Dendritic cell treated with granulocyte-macrophage colony-stimulating factor and Interleukin-4, amounts not matched to agents 40 ng/mL and 50 ng/mL, for 4 days (primary cell): ENCODE measurements at regions not wholly inside any gene's neighbourhood (a gene's known extent, or its start where the extent isn't known, plus 50 kb on each side); places are given as distances from the start of the nearest gene placed in this dataset.

Experiments used
- H3K27ac Mint-ChIP-seq: one replicate; pipeline ENCODE4 v1.8.0; 2022; ENCODE audit warnings: mild to moderate bottlenecking, mixed read lengths
- H3K27me3 Mint-ChIP-seq: one replicate; pipeline ENCODE4 v1.8.0; 2022; ENCODE audit warnings: mild to moderate bottlenecking, mixed read lengths
- H3K36me3 Mint-ChIP-seq: one replicate; pipeline ENCODE4 v1.8.0; 2022; ENCODE audit warnings: low read depth, mixed read lengths
- H3K4me1 Mint-ChIP-seq: one replicate; pipeline ENCODE4 v1.8.0; 2022; ENCODE audit warnings: low read depth, mixed read lengths
- H3K4me3 Mint-ChIP-seq: one replicate; pipeline ENCODE4 v1.8.0; 2022; ENCODE audit warnings: mild to moderate bottlenecking, moderate library complexity, mixed read lengths
- H3K9me3 Mint-ChIP-seq: one replicate; pipeline ENCODE4 v1.8.0; 2022; ENCODE audit warnings: mixed read lengths
- intact Hi-C: fragments of 100-400 bp; cut with micrococcal nuclease; formaldehyde crosslinking; loops from one replicate; pipeline ENCODE4 v1.15.0; 2022

DNA sequence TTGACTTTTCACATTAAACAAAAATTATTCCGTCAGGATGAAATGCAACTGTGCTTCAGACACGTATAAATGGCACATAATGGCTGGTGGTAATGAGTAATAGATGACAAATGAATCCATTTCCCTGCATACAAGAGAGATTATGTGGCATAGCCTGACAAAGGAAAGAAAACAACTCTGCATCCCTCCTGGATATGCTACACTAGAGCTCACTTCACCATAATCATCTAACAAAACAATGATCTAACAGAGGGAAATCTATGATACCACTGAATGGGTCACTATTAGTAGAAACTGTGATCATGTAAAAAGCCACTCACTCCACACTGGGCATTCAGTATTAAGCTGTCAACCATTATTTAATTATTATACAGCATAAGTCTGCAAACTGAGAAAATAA is 1498.4 kb downstream of the EFNB2 start:
- no peaks in the 10 kb centered on the region for H3K36me3 Mint-ChIP-seq
- H3K27me3 Mint-ChIP-seq, result no peaks in the 10 kb centered on the region
- H3K9me3 Mint-ChIP-seq, result peaks cover 16% of the 10 kb centered on the region
- H3K27ac Mint-ChIP-seq, result no peak overlapping the region
- no peaks in the 10 kb centered on the region for H3K4me1 Mint-ChIP-seq
- intact Hi-C loops, result no loop called here
- H3K4me3 Mint-ChIP-seq, result no peak overlapping the region

DNA sequence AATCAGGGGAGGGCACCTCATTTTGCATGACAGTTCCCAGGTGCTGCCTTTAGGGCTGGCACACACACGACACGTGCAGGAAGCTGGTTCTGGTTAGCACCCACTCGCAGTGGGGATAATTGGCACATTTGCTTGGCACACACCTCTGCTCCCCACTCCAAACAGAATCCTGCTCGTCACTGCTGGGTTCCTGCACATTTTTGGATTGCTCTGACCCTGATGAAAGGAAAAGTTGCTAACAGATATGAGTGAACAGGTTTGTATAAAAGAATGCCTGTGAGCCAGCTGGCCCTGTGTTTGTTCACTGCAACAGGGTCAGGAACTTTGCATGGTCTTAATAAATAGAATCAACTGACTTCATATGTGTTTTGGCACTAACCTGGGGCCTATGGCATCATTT is 1500.4 kb downstream of the EFNB2 start:
- no peaks in the 10 kb centered on the region for H3K4me1 Mint-ChIP-seq
- no peak overlapping the region for H3K27ac Mint-ChIP-seq
- H3K4me3 Mint-ChIP-seq, result no peak overlapping the region
- H3K27me3 Mint-ChIP-seq, result no peaks in the 10 kb centered on the region
- no peaks in the 10 kb centered on the region for H3K36me3 Mint-ChIP-seq
- intact Hi-C loops, result no loop called here
- no peaks in the 10 kb centered on the region for H3K9me3 Mint-ChIP-seq

DNA sequence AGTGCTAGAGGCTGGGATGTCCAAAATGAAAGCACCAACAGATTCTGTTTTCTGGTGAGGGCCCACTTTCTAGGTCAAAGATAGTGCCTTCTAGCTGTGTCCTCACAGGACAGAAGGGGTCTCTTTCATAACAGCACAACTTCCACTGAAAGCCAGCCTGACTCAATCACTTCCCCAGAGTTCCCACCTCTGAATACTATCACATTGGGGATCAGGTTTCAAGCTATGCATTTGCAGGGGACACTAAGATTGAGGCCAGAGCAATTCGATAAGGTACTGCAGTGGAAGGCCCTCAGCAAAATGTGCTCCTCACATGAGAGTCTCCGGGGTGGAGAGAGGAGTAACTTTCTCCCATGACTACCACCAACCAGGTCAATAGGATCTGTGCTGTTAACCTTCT is 1501.5 kb downstream of the EFNB2 start:
- Mint-ChIP-seq H3K9me3 (no peaks in the 10 kb centered on the region), H3K27me3 (no peaks in the 10 kb centered on the region), H3K36me3 (no peaks in the 10 kb centered on the region), H3K4me1 (no peaks in the 10 kb centered on the region), H3K27ac (no peak overlapping the region), H3K4me3 (no peak overlapping the region)
- intact Hi-C loops, result no loop called here

DNA sequence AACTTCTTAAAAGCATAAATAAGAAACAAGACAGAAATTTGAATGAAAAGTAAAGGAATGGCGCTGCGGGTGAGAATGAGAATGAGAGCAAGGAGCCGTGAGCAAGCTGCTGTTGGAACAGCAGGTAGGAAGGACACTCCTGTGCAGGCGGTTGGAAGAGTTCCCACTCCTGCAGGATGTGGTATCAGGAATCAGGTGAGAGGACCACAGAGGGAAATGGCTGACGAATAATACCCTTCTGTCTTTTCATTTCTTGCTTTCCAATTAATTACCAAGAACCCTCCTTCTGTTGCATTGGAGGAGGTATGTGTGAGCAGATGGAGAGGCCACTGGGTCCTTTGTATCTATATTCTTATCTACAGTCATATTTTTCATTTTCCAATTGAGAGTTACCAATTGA is 1504.2 kb downstream of the EFNB2 start:
- Mint-ChIP-seq H3K27me3 (no peaks in the 10 kb centered on the region), H3K9me3 (no peaks in the 10 kb centered on the region), H3K4me1 (no peaks in the 10 kb centered on the region), H3K27ac (no peak overlapping the region), H3K4me3 (no peak overlapping the region), H3K36me3 (no peaks in the 10 kb centered on the region)
- intact Hi-C loops, result no loop called here

DNA sequence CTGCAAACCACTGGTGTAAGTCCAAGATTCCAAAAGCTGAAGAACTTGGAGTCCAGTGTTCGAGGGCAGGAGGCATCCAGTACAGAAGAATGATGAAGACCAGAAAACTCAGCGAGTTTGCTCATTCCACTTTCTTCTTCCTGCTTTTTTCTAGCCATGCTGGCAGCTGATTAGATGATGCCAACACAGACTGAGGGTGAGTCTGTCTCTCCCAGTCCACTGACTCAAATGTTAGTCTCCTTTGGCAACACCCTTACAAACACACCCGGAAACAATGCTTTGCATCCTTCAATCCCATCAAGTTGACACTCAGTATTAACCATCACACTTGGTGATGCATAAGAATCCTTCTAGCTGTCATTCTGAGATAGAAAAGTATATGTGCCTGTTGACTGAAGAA is 1504.6 kb downstream of the EFNB2 start:
- H3K4me1 Mint-ChIP-seq, result no peaks in the 10 kb centered on the region
- no peak overlapping the region for H3K4me3 Mint-ChIP-seq
- no peaks in the 10 kb centered on the region for H3K27me3 Mint-ChIP-seq
- no peaks in the 10 kb centered on the region for H3K9me3 Mint-ChIP-seq
- intact Hi-C loops, result no loop called here
- H3K27ac Mint-ChIP-seq, result no peak overlapping the region
- no peaks in the 10 kb centered on the region for H3K36me3 Mint-ChIP-seq

DNA sequence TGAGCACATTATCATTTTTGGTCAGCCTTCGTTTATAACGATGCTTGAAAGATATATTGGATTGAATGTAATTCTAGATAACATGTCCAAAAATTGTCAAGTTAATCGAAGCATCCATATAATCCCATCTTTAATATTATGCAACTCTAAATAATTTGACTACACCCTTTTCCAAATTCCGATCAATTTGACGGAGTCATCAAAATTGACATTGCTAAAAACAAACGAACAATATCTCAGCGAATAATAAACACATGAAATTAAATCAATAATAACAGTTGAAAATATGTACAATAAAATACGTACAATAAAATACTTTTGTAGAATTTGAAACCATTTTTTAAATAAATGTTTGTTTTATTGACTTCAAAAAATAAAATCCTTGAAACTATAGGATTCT is 1516.4 kb downstream of the EFNB2 start:
- H3K27me3 Mint-ChIP-seq, result no peaks in the 10 kb centered on the region
- H3K4me1 Mint-ChIP-seq, result no peaks in the 10 kb centered on the region
- peaks cover 14% of the 10 kb centered on the region for H3K9me3 Mint-ChIP-seq
- no peak overlapping the region for H3K4me3 Mint-ChIP-seq
- intact Hi-C loops, result no loop called here
- no peak overlapping the region for H3K27ac Mint-ChIP-seq
- no peaks in the 10 kb centered on the region for H3K36me3 Mint-ChIP-seq

DNA sequence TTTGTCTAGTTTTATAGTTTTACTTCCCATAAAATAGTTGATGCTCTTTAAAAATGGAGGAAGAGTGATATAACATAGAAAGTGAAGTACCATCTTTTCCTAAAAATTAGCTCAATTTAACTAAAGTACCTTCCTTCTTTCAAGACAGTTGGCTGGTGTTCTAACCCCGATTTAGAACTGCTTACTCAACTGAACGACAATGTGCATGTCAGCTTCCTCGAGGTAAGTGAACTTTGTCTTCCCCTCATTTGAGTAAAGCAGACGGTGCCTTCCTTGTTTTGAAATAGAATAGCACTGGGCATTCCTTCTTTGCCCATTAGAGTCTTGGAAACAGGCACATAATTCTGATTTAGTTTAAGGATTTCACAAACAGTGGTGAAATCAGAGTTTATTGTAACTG is 1519.2 kb downstream of the EFNB2 start:
- no peaks in the 10 kb centered on the region for H3K4me1 Mint-ChIP-seq
- intact Hi-C loops, result no loop called here
- H3K9me3 Mint-ChIP-seq, result no peaks in the 10 kb centered on the region
- no peaks in the 10 kb centered on the region for H3K36me3 Mint-ChIP-seq
- no peak overlapping the region for H3K4me3 Mint-ChIP-seq
- no peaks in the 10 kb centered on the region for H3K27me3 Mint-ChIP-seq
- no peak overlapping the region for H3K27ac Mint-ChIP-seq

DNA sequence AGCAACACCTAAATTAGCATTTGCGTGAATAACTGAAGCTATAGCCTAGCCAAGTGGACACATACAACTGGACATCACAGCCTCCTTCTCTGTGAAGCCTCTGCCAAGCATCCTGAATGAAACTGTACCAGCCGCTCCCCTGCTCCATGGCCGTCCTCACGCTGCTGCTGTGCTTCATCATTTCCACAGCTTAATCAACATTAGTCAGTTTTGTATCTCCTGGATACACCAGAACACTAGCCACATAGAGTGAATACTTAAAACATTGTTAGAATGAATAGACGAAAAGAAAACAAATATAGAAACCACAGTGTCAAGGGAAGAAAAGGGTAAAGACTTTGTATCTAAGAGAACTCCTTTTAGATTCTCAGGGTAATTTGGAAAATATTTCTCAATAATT is 1526.9 kb downstream of the EFNB2 start:
- Mint-ChIP-seq H3K27me3 (no peaks in the 10 kb centered on the region), H3K27ac (no peak overlapping the region), H3K4me1 (no peaks in the 10 kb centered on the region), H3K9me3 (peaks cover 5% of the 10 kb centered on the region), H3K36me3 (no peaks in the 10 kb centered on the region), H3K4me3 (no peak overlapping the region)
- intact Hi-C loops, result no loop called here

DNA sequence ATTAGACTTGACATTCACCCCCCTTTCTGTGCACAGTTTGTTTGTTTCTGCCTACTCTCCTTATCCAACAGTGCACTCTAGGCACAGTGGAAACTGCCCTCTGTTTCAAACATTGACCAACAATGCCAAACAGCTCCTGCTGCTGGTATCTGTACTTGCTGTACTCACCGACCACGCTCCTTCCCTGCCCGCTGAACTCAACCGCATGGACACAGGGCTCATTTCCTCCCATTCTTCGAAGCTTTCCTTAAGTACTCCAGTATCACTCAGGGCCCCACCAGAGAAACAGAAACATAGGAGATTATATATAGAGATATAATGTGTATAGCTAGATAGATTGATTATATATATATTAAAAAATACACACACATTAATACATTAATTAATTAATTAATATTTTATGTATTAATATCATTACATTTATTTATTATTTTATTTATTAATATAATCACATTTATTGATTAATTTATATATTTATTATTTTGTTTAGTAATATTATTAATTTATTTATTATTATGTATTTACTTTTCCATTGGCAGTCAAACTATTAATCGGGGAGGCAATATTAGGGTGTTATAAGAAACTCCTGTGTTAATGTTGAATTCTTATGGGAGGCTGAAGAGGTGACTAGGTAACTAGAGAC is 1528.2 kb downstream of the EFNB2 start:
- H3K27me3 Mint-ChIP-seq, result no peaks in the 10 kb centered on the region
- no peaks in the 10 kb centered on the region for H3K4me1 Mint-ChIP-seq
- intact Hi-C loops, result no loop called here
- H3K27ac Mint-ChIP-seq, result no peak overlapping the region
- H3K36me3 Mint-ChIP-seq, result no peaks in the 10 kb centered on the region
- peaks cover 5% of the 10 kb centered on the region for H3K9me3 Mint-ChIP-seq
- no peak overlapping the region for H3K4me3 Mint-ChIP-seq

DNA sequence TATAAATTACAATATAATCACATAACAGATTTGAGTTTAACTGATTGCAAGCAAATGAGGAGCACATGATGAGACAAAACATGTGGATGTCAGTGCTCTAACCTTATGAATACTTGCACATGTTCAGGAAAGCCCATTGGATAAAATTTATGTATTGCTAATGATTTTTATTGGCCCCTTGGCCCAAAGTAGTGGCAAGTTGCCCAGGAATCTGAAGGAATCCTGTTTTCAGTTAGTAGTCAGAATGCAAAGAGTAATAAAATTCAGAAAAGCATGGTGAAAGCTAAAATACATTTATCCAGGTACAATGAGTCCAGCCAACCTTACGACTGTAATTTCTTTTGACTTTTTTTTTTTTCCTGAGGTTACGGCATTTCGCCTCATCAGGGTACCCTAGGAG is 1539.4 kb downstream of the EFNB2 start:
- no peak overlapping the region for H3K27ac Mint-ChIP-seq
- intact Hi-C loops, result no loop called here
- H3K27me3 Mint-ChIP-seq, result no peaks in the 10 kb centered on the region
- H3K36me3 Mint-ChIP-seq, result no peaks in the 10 kb centered on the region
- H3K4me1 Mint-ChIP-seq, result no peaks in the 10 kb centered on the region
- no peak overlapping the region for H3K4me3 Mint-ChIP-seq
- no peaks in the 10 kb centered on the region for H3K9me3 Mint-ChIP-seq

DNA sequence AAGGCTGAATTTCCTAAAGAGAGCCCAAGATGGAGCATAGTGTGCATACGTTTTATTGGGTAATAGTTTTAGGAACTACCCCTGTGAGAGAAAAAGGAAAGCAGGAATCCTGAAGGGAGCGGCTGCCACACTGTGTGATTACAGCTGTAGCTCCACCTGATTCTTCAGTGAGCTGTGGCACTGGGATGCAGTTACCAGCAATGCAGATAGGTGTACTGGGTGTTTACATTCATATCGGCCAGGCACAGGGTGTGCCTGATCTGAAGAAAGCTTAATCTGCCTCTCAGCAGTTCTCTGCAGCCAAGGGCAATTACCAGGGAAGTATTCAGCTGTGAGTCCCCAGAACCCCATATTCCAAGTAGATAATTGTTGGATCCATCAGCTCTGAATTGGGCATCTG is 1541.8 kb downstream of the EFNB2 start:
- Mint-ChIP-seq H3K36me3 (no peaks in the 10 kb centered on the region), H3K9me3 (no peaks in the 10 kb centered on the region), H3K27me3 (no peaks in the 10 kb centered on the region), H3K4me3 (no peak overlapping the region), H3K4me1 (no peaks in the 10 kb centered on the region), H3K27ac (no peak overlapping the region)
- intact Hi-C loops, result no loop called here

DNA sequence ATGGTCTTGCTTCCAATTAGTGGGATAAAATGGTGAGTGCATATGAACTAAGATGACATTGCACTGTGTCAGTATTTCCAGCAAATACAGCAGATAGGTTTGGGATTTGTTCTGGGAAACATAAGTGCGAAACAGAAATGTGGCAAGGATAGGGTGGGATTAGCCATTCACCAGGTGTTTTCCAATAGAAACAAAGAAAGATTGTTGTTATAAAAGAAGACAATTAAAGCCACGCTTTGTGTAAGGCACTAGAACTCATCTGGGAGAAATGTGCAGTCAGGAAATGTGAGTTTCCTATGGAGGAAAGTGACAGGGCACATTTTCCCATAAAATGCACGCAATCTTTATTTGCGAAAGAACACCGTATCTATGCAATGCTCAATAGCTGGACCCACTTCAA is 1547.8 kb downstream of the EFNB2 start:
- H3K27me3 Mint-ChIP-seq, result no peaks in the 10 kb centered on the region
- H3K27ac Mint-ChIP-seq, result no peak overlapping the region
- H3K4me1 Mint-ChIP-seq, result peaks cover 11% of the 10 kb centered on the region
- H3K36me3 Mint-ChIP-seq, result no peaks in the 10 kb centered on the region
- H3K9me3 Mint-ChIP-seq, result no peaks in the 10 kb centered on the region
- no peak overlapping the region for H3K4me3 Mint-ChIP-seq
- intact Hi-C loops, result no loop called here

DNA sequence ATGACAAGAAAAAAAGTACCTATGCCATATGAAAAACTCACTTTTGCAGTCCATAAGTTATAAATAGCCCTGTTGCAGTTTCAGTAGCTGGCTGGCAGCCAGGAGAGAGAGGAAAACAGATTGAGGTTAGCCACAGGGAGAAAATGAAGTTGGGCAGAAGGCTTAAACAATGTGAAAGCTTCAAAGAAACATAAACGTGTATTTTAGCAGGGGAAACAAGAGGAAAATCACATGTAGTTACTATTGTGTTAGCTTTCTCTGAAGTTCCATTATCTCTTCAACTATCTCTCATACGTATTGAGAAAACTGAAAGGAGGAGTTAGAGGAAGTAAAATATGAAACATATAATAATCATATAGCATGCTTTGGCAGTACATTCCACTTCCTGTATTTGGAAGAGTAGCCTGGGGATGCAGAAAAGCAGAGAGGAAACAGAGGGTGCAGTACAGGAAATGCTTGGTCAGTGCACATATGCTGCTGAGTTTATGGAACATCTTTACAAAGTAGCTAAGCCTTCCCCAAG is 1551.1 kb downstream of the EFNB2 start:
- peak overlapping the region; percentile 40 for H3K4me3 Mint-ChIP-seq
- H3K36me3 Mint-ChIP-seq, result no peaks in the 10 kb centered on the region
- no peaks in the 10 kb centered on the region for H3K27me3 Mint-ChIP-seq
- H3K4me1 Mint-ChIP-seq, result peaks cover 11% of the 10 kb centered on the region
- intact Hi-C loops, result no loop called here
- peak overlapping the region; percentile 69 for H3K27ac Mint-ChIP-seq
- H3K9me3 Mint-ChIP-seq, result no peaks in the 10 kb centered on the region

DNA sequence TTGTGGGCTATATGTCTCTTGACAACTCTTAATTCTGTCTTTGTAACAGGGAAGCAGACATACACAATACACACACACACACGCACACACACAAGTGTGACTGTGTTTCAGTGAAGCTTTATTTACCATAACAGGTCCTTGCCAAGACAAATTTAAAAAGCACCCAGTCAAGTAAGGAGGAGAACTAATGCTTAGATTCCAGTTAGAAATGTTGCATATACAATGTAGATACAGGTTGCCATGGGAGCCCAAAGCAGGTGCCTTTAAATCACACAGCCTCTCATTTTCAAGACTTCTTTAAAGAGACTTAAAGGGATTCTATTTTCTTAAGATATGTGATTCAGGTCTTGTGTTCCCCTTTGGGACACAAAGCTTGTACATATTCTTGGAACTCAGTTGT is 1551.9 kb downstream of the EFNB2 start:
- Mint-ChIP-seq H3K36me3 (no peaks in the 10 kb centered on the region), H3K27ac (no peak overlapping the region), H3K4me3 (no peak overlapping the region), H3K9me3 (no peaks in the 10 kb centered on the region), H3K27me3 (no peaks in the 10 kb centered on the region), H3K4me1 (peaks cover 11% of the 10 kb centered on the region)
- intact Hi-C loops, result no loop called here

DNA sequence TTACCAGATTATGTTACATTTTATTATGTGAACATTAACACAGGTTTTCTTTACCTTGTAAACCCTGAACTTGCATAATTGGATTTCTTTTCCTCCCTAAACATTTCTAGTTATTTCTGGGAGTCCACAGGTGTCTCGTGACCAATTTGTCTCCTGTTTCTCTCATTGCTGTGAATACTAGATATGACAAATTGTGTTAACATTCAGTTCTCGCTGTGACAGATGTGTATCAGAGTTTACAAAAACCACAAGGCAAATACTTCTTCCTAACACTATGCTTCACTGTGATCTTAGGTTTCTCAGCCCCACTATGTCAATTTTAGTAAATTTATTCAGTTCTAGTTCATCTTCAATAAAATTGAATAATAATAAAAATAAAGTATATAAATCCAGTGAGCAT is 1554.9 kb downstream of the EFNB2 start:
- Mint-ChIP-seq H3K36me3 (no peaks in the 10 kb centered on the region), H3K27ac (no peak overlapping the region), H3K9me3 (no peaks in the 10 kb centered on the region), H3K4me3 (no peak overlapping the region), H3K4me1 (peaks cover 23% of the 10 kb centered on the region), H3K27me3 (no peaks in the 10 kb centered on the region)
- intact Hi-C loops, result no loop called here
